H1 (cell line): ENCODE measurements at regions not wholly inside any gene's neighbourhood (a gene's known extent, or its start where the extent isn't known, plus 50 kb on each side); places are given as distances from the start of the nearest gene placed in this dataset.

Source experiments
- POLR2AphosphoS5 ChIP-seq: IDR thresholded peaks from 2 replicates; pipeline ENCODE4 v1.6.1; 2011; ENCODE audit warnings: low read depth, low read length
- SIX5 ChIP-seq: IDR thresholded peaks from 2 replicates; pipeline ENCODE4 v1.6.1; 2011; ENCODE audit warnings: mild to moderate bottlenecking, low read depth, low read length

- TF ChIP-seq SIX5 (no peak), POLR2AphosphoS5 (no peak)
Measured at GRCh38 chr21:35359076-35359475, 310.0 kb upstream of the RUNX1 start.
